HEK293T (cell line): ENCODE measurements at regions not wholly inside any gene's neighbourhood (a gene's known extent, or its start where the extent isn't known, plus 50 kb on each side); places are given as distances from the start of the nearest gene placed in this dataset.

ENCODE experiments used
- ARNT ChIP-seq: fragments of 450-650 bp; IDR thresholded peaks from 2 replicates; pipeline ENCODE4 v1.6.1; 2017; ENCODE audit warnings: mild to moderate bottlenecking
- BHLHE40 ChIP-seq: fragments of 450-650 bp; IDR thresholded peaks from 2 replicates; pipeline ENCODE4 v1.6.1; 2016; ENCODE audit warnings: mild to moderate bottlenecking, moderate library complexity, borderline replicate concordance
- CTBP1 ChIP-seq: fragments of 450-650 bp; IDR thresholded peaks from 2 replicates; pipeline ENCODE4 v1.6.1; 2016; ENCODE audit warnings: borderline replicate concordance
- FOXA1 ChIP-seq: fragments of 450-650 bp; IDR thresholded peaks from 2 replicates; pipeline ENCODE4 v1.6.1; 2016; ENCODE audit warnings: mild to moderate bottlenecking
- FOXK2 ChIP-seq: fragments of 450-650 bp; IDR thresholded peaks from 2 replicates; pipeline ENCODE4 v1.6.1; 2016; ENCODE audit warnings: mild to moderate bottlenecking
- FOXM1 ChIP-seq: fragments of 450-650 bp; IDR thresholded peaks from 2 replicates; pipeline ENCODE4 v1.6.1; 2017; ENCODE audit warnings: mild to moderate bottlenecking, borderline replicate concordance
- HDGF ChIP-seq: fragments of 450-650 bp; IDR thresholded peaks from 2 replicates; pipeline ENCODE4 v1.6.1; 2017; ENCODE audit warnings: antibody characterized with exemption, borderline replicate concordance
- L3MBTL2 ChIP-seq: fragments of 450-650 bp; conservative IDR thresholded peaks from 2 replicates; pipeline ENCODE4 v1.6.1; 2016; ENCODE audit warnings: mild to moderate bottlenecking
- PKNOX1 ChIP-seq: fragments of 450-650 bp; IDR thresholded peaks from 2 replicates; pipeline ENCODE4 v1.6.1; 2016
- SP1 ChIP-seq: fragments of 450-650 bp; IDR thresholded peaks from 2 replicates; pipeline ENCODE4 v1.6.1; 2017
- SUZ12 ChIP-seq: fragments of 450-650 bp; IDR thresholded peaks from 2 replicates; pipeline ENCODE4 v1.6.1; 2016; ENCODE audit warnings: mild to moderate bottlenecking
- TARDBP ChIP-seq: fragments of 450-650 bp; IDR thresholded peaks from 2 replicates; pipeline ENCODE4 v1.6.1; 2016
- ZNF384 ChIP-seq: fragments of 450-650 bp; IDR thresholded peaks from 2 replicates; pipeline ENCODE4 v1.6.1; 2016

GRCh38 chr12:74481078-74481477 is 56.6 kb upstream of the ATXN7L3B start:
- TF ChIP-seq HDGF, result no peak
- no peak for TF ChIP-seq SP1
- no peak for TF ChIP-seq FOXM1
- no peak for TF ChIP-seq ARNT
- no peak for TF ChIP-seq ZNF384
- TF ChIP-seq TARDBP, result no peak
- TF ChIP-seq FOXA1, result no peak
- no peak for TF ChIP-seq CTBP1
- no peak for TF ChIP-seq SUZ12
- no peak for TF ChIP-seq BHLHE40
- no peak for TF ChIP-seq FOXK2
- TF ChIP-seq L3MBTL2, result no peak
- TF ChIP-seq PKNOX1, result no peak
